Right atrium auricular region (tissue), 2 donors: ENCODE measurements at regions not wholly inside any gene's neighbourhood (a gene's known extent, or its start where the extent isn't known, plus 50 kb on each side); places are given as distances from the start of the nearest gene placed in this dataset.

Experiments used
- DNase-seq: peaks from one replicate; pipeline ENCODE4 v3.0.0-alpha.2; 2019; ENCODE audit warnings: low spot score
- H3K27ac ChIP-seq, 2 donors: fragments of 200-600 bp; sonication (generic); 1 replicate in 1 of 2; 2 replicates in 1 of 2; pipeline ENCODE4 v1.5.1; 2016 to 2019
- H3K27me3 ChIP-seq, 2 donors: fragments of 200-600 bp; sonication (generic); one replicate each; pipeline versions ENCODE4 v1.5.1 to v1.6.0; 2017 to 2019
- H3K36me3 ChIP-seq: fragments of 200-600 bp; sonication (generic); one replicate; pipeline ENCODE4 v1.5.1; 2016
- H3K4me1 ChIP-seq, 2 donors: fragments of 200-600 bp; sonication (generic); one replicate each; pipeline versions ENCODE4 v1.5.1 to v1.6.0; 2017 to 2019
- H3K4me3 ChIP-seq, 2 donors: fragments of 200-600 bp; sonication (generic); 1 replicate in 1 of 2; 2 replicates in 1 of 2; pipeline ENCODE4 v1.5.1; 2017 to 2019; ENCODE audit warnings: mild to moderate bottlenecking in 1 of 2, moderate library complexity in 1 of 2
- H3K9me3 ChIP-seq, 2 donors: fragments of 200-600 bp; sonication (generic); one replicate each; pipeline ENCODE4 v1.5.1; 2019
- TF ChIP-seq, protein P1 (sequence below), 2 donors: fragments of 200-600 bp; sonication (generic); IDR thresholded peaks; one replicate each; pipeline ENCODE4 v1.5.1; 2019; ENCODE audit warnings: antibody characterized with exemption in 2 of 2

DNA sequence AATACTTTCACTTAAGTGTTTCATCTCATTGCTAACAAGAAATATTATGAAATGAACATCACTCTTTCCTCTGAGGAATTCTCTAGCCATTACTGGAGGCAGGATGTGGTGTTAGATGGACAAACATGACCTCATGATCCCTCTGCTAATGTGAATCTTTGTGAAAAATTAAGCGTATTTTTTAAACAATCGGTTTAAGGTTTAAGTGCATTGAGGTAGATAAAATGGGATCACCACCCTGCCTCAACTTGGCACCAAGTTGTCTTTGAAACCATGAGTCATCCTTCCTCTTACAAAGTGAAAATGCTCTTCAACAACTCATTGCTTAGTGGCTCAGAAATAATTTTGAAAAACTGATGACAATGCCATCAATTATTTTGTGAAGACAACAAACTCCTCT is 76.0 kb upstream of the DCBLD2 start:
- H3K36me3 ChIP-seq, result no peaks in the 10 kb centered on the region
- H3K27me3 ChIP-seq, result no peaks in the 10 kb centered on the region
- no peak overlapping the region for H3K4me3 ChIP-seq
- no peak for DNase-seq
- no peaks in the 10 kb centered on the region for H3K4me1 ChIP-seq
- no peaks in the 10 kb centered on the region for H3K9me3 ChIP-seq
- TF ChIP-seq, protein P1, sequence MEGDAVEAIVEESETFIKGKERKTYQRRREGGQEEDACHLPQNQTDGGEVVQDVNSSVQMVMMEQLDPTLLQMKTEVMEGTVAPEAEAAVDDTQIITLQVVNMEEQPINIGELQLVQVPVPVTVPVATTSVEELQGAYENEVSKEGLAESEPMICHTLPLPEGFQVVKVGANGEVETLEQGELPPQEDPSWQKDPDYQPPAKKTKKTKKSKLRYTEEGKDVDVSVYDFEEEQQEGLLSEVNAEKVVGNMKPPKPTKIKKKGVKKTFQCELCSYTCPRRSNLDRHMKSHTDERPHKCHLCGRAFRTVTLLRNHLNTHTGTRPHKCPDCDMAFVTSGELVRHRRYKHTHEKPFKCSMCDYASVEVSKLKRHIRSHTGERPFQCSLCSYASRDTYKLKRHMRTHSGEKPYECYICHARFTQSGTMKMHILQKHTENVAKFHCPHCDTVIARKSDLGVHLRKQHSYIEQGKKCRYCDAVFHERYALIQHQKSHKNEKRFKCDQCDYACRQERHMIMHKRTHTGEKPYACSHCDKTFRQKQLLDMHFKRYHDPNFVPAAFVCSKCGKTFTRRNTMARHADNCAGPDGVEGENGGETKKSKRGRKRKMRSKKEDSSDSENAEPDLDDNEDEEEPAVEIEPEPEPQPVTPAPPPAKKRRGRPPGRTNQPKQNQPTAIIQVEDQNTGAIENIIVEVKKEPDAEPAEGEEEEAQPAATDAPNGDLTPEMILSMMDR (IDR thresholded peaks at IDR 0.05), result no peak
- peak overlapping the region in 1 of 2 donors; percentile 30 for H3K27ac ChIP-seq

DNA sequence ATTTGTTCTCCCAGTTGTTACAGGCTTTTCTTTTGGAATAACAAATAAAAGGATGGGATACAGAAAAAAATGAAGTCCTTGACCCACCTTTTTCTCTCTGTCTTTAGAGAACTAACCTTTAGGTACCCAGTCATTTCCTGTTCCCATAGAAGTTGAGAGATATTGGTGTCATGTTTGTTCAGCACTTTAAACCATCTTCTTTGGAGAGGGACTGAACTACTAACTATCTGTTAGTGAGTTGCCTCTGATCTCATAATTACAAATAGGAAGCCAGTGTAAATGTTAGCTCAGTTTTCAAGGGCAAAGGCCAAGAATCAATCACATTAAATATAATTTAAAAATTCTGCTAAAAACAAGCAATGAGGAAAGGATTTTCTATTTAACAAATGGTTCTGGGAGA is 72.9 kb upstream of the DCBLD2 start:
- Histone ChIP-seq H3K27me3 (no peaks in the 10 kb centered on the region), H3K9me3 (no peaks in the 10 kb centered on the region), H3K36me3 (no peaks in the 10 kb centered on the region), H3K4me1 (no peaks in the 10 kb centered on the region), H3K4me3 (no peak overlapping the region), H3K27ac (no peak overlapping the region)
- DNase-seq, result no peak
- TF ChIP-seq, protein P1 (IDR thresholded peaks at IDR 0.05), result no peak

DNA sequence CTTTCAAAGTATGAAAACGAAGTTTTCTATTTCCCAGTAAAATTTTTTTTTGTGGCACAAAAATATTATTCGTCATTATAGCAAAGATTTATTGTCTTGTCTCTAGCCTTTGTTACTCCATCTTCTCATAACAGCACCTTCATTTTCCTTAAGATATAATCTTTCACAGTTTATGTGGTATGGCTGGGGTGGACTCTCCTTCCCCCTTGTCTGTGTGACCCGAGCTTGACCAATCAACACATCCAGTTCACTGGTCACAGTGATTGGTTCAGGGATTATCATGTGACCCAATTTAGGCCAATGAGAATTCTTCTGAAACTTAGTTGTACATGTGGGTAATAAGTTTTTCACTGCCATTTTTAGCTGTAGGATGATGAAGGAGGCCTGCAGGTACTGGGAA is 71.2 kb upstream of the DCBLD2 start:
- no peak overlapping the region for H3K27ac ChIP-seq
- no peak overlapping the region for H3K4me3 ChIP-seq
- H3K36me3 ChIP-seq, result no peaks in the 10 kb centered on the region
- no peak for DNase-seq
- H3K9me3 ChIP-seq, result no peaks in the 10 kb centered on the region
- no peaks in the 10 kb centered on the region for H3K4me1 ChIP-seq
- TF ChIP-seq, protein P1 (IDR thresholded peaks at IDR 0.05), result no peak
- no peaks in the 10 kb centered on the region for H3K27me3 ChIP-seq

DNA sequence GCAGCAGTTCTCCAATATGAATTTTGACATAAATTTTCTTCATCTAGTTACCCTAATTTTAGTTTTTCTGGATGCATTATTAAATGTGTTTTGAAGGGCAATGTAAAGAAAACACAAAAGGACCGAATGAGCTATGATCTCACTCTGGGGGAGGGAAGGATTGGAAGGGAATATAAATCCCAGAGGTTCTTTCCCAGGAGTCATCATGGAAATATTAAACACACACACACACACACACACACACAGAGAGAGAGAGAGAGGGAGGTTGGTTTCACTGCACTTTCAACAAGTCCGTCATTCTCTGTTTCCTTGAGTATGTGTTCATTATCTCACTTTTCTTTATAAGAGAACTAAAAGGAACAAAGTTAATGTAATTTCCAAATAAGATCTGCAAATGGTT is 70.7 kb upstream of the DCBLD2 start:
- no peak for DNase-seq
- no peaks in the 10 kb centered on the region for H3K4me1 ChIP-seq
- no peak overlapping the region for H3K27ac ChIP-seq
- no peaks in the 10 kb centered on the region for H3K27me3 ChIP-seq
- no peaks in the 10 kb centered on the region for H3K36me3 ChIP-seq
- TF ChIP-seq, protein P1 (IDR thresholded peaks at IDR 0.05), result no peak
- no peaks in the 10 kb centered on the region for H3K9me3 ChIP-seq
- no peak overlapping the region for H3K4me3 ChIP-seq

DNA sequence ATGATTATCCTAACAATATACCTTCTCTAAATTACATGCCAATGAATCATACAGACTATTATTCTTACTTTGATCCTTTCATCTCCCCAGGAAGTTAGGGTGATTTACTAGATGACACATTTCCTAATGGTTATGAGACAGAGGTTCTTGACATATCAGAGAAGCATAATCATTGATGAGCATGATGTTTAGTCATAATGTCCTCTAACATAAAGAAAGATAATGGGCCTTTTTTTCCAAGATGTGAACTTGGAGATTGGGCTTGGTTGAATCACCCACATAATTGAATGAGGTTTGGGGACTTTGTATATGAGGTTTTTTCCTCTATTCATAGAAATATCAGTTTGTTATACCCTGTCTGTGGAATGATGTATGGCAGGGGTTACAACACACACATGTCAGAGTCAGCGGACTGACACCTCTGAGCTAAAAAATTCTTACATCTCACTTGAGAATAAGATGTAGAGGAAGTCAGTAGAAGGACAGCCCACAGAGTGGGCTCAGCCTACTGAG is 69.7 kb upstream of the DCBLD2 start:
- H3K36me3 ChIP-seq, result no peaks in the 10 kb centered on the region
- H3K27me3 ChIP-seq, result no peaks in the 10 kb centered on the region
- no peak overlapping the region for H3K27ac ChIP-seq
- no peaks in the 10 kb centered on the region for H3K4me1 ChIP-seq
- H3K9me3 ChIP-seq, result no peaks in the 10 kb centered on the region
- TF ChIP-seq, protein P1 (IDR thresholded peaks at IDR 0.05), result no peak
- no peak for DNase-seq
- no peak overlapping the region for H3K4me3 ChIP-seq

DNA sequence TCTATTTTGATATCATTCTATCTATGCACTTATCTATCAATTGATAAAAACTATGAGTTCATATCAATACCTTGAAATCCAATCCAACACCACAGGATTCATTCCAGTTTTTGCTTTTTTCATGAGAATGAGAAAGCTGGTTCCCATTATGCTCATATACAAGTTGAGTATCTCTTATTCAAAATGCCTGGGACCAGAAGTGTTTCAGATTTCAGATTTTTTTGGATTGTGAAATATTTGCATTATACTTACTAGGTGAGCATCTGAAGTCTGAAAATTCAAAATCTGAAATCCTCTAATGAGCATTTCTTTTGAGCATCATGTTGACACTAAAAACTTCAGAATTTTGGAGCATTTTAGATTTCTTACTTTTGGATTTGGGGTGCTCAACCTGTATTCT is 67.8 kb upstream of the DCBLD2 start:
- H3K4me3 ChIP-seq, result no peak overlapping the region
- H3K4me1 ChIP-seq, result no peaks in the 10 kb centered on the region
- no peak overlapping the region for H3K27ac ChIP-seq
- TF ChIP-seq, protein P1 (IDR thresholded peaks at IDR 0.05), result no peak
- no peaks in the 10 kb centered on the region for H3K27me3 ChIP-seq
- no peak for DNase-seq
- no peaks in the 10 kb centered on the region for H3K9me3 ChIP-seq
- no peaks in the 10 kb centered on the region for H3K36me3 ChIP-seq
